KMS-11 (cell line): ENCODE measurements at regions not wholly inside any gene's neighbourhood (a gene's known extent, or its start where the extent isn't known, plus 50 kb on each side); places are given as distances from the start of the nearest gene placed in this dataset.

ENCODE experiments used
- H2AFZ ChIP-seq: fragments of 200-600 bp; sonication (generic); 2 replicates; pipeline ENCODE4 v1.6.1; 2016; ENCODE audit warnings: antibody characterized with exemption, mixed run types, low read depth
- H3K27ac ChIP-seq: fragments of 200-600 bp; sonication (generic); 2 replicates; pipeline ENCODE4 v1.6.1; 2016; ENCODE audit warnings: mild to moderate bottlenecking, mixed run types
- H3K27me3 ChIP-seq: fragments of 200-600 bp; sonication (generic); 2 replicates; pipeline ENCODE4 v1.6.1; 2017; ENCODE audit warnings: mild to moderate bottlenecking, low read depth, mixed run types, moderate library complexity; ENCODE audit not compliant: insufficient read depth
- H3K36me3 ChIP-seq: fragments of 200-600 bp; sonication (generic); 2 replicates; pipeline ENCODE4 v1.6.1; 2017; ENCODE audit warnings: mild to moderate bottlenecking, mixed run types; ENCODE audit not compliant: insufficient read depth
- H3K4me1 ChIP-seq: fragments of 200-600 bp; sonication (generic); 2 replicates; pipeline ENCODE4 v1.6.1; 2016; ENCODE audit warnings: mild to moderate bottlenecking, low read depth, mixed run types; ENCODE audit not compliant: poor library complexity, severe bottlenecking
- H3K4me2 ChIP-seq: fragments of 200-600 bp; sonication (generic); 2 replicates; pipeline ENCODE4 v1.7.0; 2016; ENCODE audit warnings: mild to moderate bottlenecking, mixed run types
- H3K4me3 ChIP-seq: fragments of 200-600 bp; sonication (generic); IDR thresholded peaks from 2 replicates; pipeline ENCODE4 v1.6.1; 2017; ENCODE audit warnings: low read depth, low read length, mixed read lengths; ENCODE audit not compliant: insufficient read depth
- H3K79me2 ChIP-seq: fragments of 200-600 bp; sonication (generic); 2 replicates; pipeline ENCODE4 v1.6.1; 2016; ENCODE audit warnings: low read depth, mixed run types; ENCODE audit not compliant: insufficient read depth
- H3K9ac ChIP-seq: fragments of 200-600 bp; sonication (generic); 2 replicates; pipeline ENCODE4 v1.6.1; 2016; ENCODE audit warnings: mild to moderate bottlenecking, mixed run types
- H4K20me1 ChIP-seq: fragments of 200-600 bp; sonication (generic); 2 replicates; pipeline ENCODE4 v1.6.1; 2016; ENCODE audit warnings: mild to moderate bottlenecking, mixed run types; ENCODE audit not compliant: insufficient read depth
- CTCF ChIP-seq: fragments of 200-600 bp; sonication (generic); conservative IDR thresholded peaks from 2 replicates; pipeline ENCODE4 v1.6.1; 2017; ENCODE audit warnings: low read depth, mild to moderate bottlenecking, antibody characterized with exemption, low read length, moderate library complexity, mixed read lengths

GRCh38 chr16:16925432-16925831 lies 545.3 kb downstream of the XYLT1 start:
- H3K4me3 ChIP-seq, result no peak overlapping the region
- no peaks in the 10 kb centered on the region for H3K27me3 ChIP-seq
- H3K79me2 ChIP-seq, result no peaks in the 10 kb centered on the region
- H3K27ac ChIP-seq, result no peak overlapping the region
- H3K9ac ChIP-seq, result no peak overlapping the region
- H3K4me2 ChIP-seq, result no peak overlapping the region
- no peak for TF ChIP-seq CTCF
- no peak overlapping the region for H2AFZ ChIP-seq
- no peaks in the 10 kb centered on the region for H4K20me1 ChIP-seq
- H3K36me3 ChIP-seq, result no peaks in the 10 kb centered on the region
- H3K4me1 ChIP-seq, result no peaks in the 10 kb centered on the region

GRCh38 chr16:16928532-16929109 lies 542.1 kb downstream of the XYLT1 start:
- no peaks in the 10 kb centered on the region for H3K79me2 ChIP-seq
- H4K20me1 ChIP-seq, result no peaks in the 10 kb centered on the region
- H3K4me3 ChIP-seq, result no peak overlapping the region
- TF ChIP-seq CTCF, result no peak
- H3K36me3 ChIP-seq, result no peaks in the 10 kb centered on the region
- no peak overlapping the region for H3K27ac ChIP-seq
- H3K9ac ChIP-seq, result no peak overlapping the region
- H3K4me1 ChIP-seq, result no peaks in the 10 kb centered on the region
- no peak overlapping the region for H2AFZ ChIP-seq
- H3K4me2 ChIP-seq, result no peak overlapping the region
- no peaks in the 10 kb centered on the region for H3K27me3 ChIP-seq

- H2AFZ ChIP-seq, result no peak overlapping the region
- H3K27me3 ChIP-seq, result no peaks in the 10 kb centered on the region
- no peaks in the 10 kb centered on the region for H3K36me3 ChIP-seq
- no peak overlapping the region for H3K4me2 ChIP-seq
- H3K79me2 ChIP-seq, result no peaks in the 10 kb centered on the region
- H3K4me1 ChIP-seq, result no peaks in the 10 kb centered on the region
- H4K20me1 ChIP-seq, result no peaks in the 10 kb centered on the region
- H3K4me3 ChIP-seq, result no peak overlapping the region
- TF ChIP-seq CTCF, result no peak
- H3K27ac ChIP-seq, result no peak overlapping the region
- no peak overlapping the region for H3K9ac ChIP-seq
Observed at GRCh38 chr16:16930309-16931000, 540.3 kb downstream of the XYLT1 start.

- H3K4me2 ChIP-seq, result no peak overlapping the region
- H3K79me2 ChIP-seq, result no peaks in the 10 kb centered on the region
- no peaks in the 10 kb centered on the region for H3K27me3 ChIP-seq
- no peak overlapping the region for H2AFZ ChIP-seq
- no peak overlapping the region for H3K4me3 ChIP-seq
- H3K36me3 ChIP-seq, result no peaks in the 10 kb centered on the region
- H3K9ac ChIP-seq, result no peak overlapping the region
- TF ChIP-seq CTCF, result no peak
- H4K20me1 ChIP-seq, result no peaks in the 10 kb centered on the region
- no peaks in the 10 kb centered on the region for H3K4me1 ChIP-seq
- no peak overlapping the region for H3K27ac ChIP-seq
Observed at GRCh38 chr16:16933861-16934260, 536.9 kb downstream of the XYLT1 start.
